ENCODE measurements at regions not wholly inside any gene's neighbourhood (a gene's known extent, or its start where the extent isn't known, plus 50 kb on each side); places are given as distances from the start of the nearest gene placed in this dataset.
A peak's percentile ranks its signal among the peaks of the same experiment; 100 is the strongest.
"Not testable (repeated sequence)": the region's sequence is repeated elsewhere in the genome, so short reads cannot be mapped to it uniquely, and the experiment has no call there.

GRCh38 chr13:50387051-50387581 is 371.9 kb downstream of the KCNRG start:
- Histone ChIP-seq H3K36me3 (ENCODE audit: control insufficient read depth in 2 of 2, insufficient read depth in 2 of 2, low read length in 2 of 2) (no peaks in the 10 kb centered on the region), H3K27me3 (ENCODE audit: control insufficient read depth in 1 of 2, insufficient read depth in 2 of 2, low read length in 2 of 2) (no peaks in the 10 kb centered on the region), H3K4me3 (ENCODE audit: low read length in 2 of 2) (no peak overlapping the region), H3K9me3 (ENCODE audit: control insufficient read depth in 2 of 2, low read length in 2 of 2) (no peaks in the 10 kb centered on the region), H3K27ac (ENCODE audit: low read length) (no peak overlapping the region), H3K9ac (ENCODE audit: low read length in 2 of 2) (no peak overlapping the region), H3K4me1 (ENCODE audit: control insufficient read depth, insufficient read depth, low read length) (no peaks in the 10 kb centered on the region)

GRCh38 chr13:50388481-50388880 is 373.2 kb downstream of the KCNRG start:
- Histone ChIP-seq H3K27ac (ENCODE audit: low read length) (no peak overlapping the region), H3K4me3 (ENCODE audit: low read length in 2 of 2) (no peak overlapping the region), H3K4me1 (ENCODE audit: control insufficient read depth, insufficient read depth, low read length) (no peaks in the 10 kb centered on the region), H3K9ac (ENCODE audit: low read length in 2 of 2) (no peak overlapping the region), H3K27me3 (ENCODE audit: control insufficient read depth in 1 of 2, insufficient read depth in 2 of 2, low read length in 2 of 2) (no peaks in the 10 kb centered on the region), H3K36me3 (ENCODE audit: control insufficient read depth in 2 of 2, insufficient read depth in 2 of 2, low read length in 2 of 2) (no peaks in the 10 kb centered on the region), H3K9me3 (ENCODE audit: control insufficient read depth in 2 of 2, low read length in 2 of 2) (no peaks in the 10 kb centered on the region)

- no peak overlapping the region for H3K4me3 ChIP-seq (ENCODE audit: low read length in 2 of 2)
- H3K9ac ChIP-seq (ENCODE audit: low read length in 2 of 2), result no peak overlapping the region
- no peak overlapping the region for H3K27ac ChIP-seq (ENCODE audit: low read length)
- no peaks in the 10 kb centered on the region for H3K36me3 ChIP-seq (ENCODE audit: control insufficient read depth in 2 of 2, insufficient read depth in 2 of 2, low read length in 2 of 2)
- H3K27me3 ChIP-seq (ENCODE audit: control insufficient read depth in 1 of 2, insufficient read depth in 2 of 2, low read length in 2 of 2), result no peaks in the 10 kb centered on the region
- H3K4me1 ChIP-seq (ENCODE audit: control insufficient read depth, insufficient read depth, low read length), result no peaks in the 10 kb centered on the region
- H3K9me3 ChIP-seq (ENCODE audit: control insufficient read depth in 2 of 2, low read length in 2 of 2), result no peaks in the 10 kb centered on the region
These were observed 374.5 kb downstream of the KCNRG start for GRCh38 chr13:50389726-50390125.

GRCh38 chr13:50390503-50391248 is 375.4 kb downstream of the KCNRG start:
- no peak overlapping the region for H3K9ac ChIP-seq (ENCODE audit: low read length in 2 of 2)
- no peaks in the 10 kb centered on the region for H3K4me1 ChIP-seq (ENCODE audit: control insufficient read depth, insufficient read depth, low read length)
- H3K4me3 ChIP-seq (ENCODE audit: low read length in 2 of 2), result no peak overlapping the region
- H3K9me3 ChIP-seq (ENCODE audit: control insufficient read depth in 2 of 2, low read length in 2 of 2), result no peaks in the 10 kb centered on the region
- no peaks in the 10 kb centered on the region for H3K27me3 ChIP-seq (ENCODE audit: control insufficient read depth in 1 of 2, insufficient read depth in 2 of 2, low read length in 2 of 2)
- no peaks in the 10 kb centered on the region for H3K36me3 ChIP-seq (ENCODE audit: control insufficient read depth in 2 of 2, insufficient read depth in 2 of 2, low read length in 2 of 2)
- H3K27ac ChIP-seq (ENCODE audit: low read length), result no peak overlapping the region

- no peak overlapping the region for H3K4me3 ChIP-seq (ENCODE audit: low read length in 2 of 2)
These were observed 377.7 kb downstream of the KCNRG start for GRCh38 chr13:50392977-50393376.

GRCh38 chr13:50393628-50394027 is 378.4 kb downstream of the KCNRG start:
- Histone ChIP-seq H3K4me3 (ENCODE audit: low read length in 2 of 2) (no peak overlapping the region), H3K9ac (ENCODE audit: low read length in 2 of 2) (no peak overlapping the region)

More at GRCh38 chr13:50392977-50393376, 377.7 kb downstream of the KCNRG start:
- no peaks in the 10 kb centered on the region for H3K4me1 ChIP-seq (ENCODE audit: control insufficient read depth, insufficient read depth, low read length)
- no peaks in the 10 kb centered on the region for H3K27me3 ChIP-seq (ENCODE audit: control insufficient read depth in 1 of 2, insufficient read depth in 2 of 2, low read length in 2 of 2)
- no peaks in the 10 kb centered on the region for H3K36me3 ChIP-seq (ENCODE audit: control insufficient read depth in 2 of 2, insufficient read depth in 2 of 2, low read length in 2 of 2)
- H3K9ac ChIP-seq (ENCODE audit: low read length in 2 of 2), result no peak overlapping the region
- H3K9me3 ChIP-seq (ENCODE audit: control insufficient read depth in 2 of 2, low read length in 2 of 2), result no peaks in the 10 kb centered on the region
- no peak overlapping the region for H3K27ac ChIP-seq (ENCODE audit: low read length)

GRCh38 chr13:50396001-50396400 is 380.8 kb downstream of the KCNRG start:
- H3K4me1 ChIP-seq (ENCODE audit: control insufficient read depth, insufficient read depth, low read length), result peaks cover 8% of the 10 kb centered on the region
- H3K9me3 ChIP-seq (ENCODE audit: control insufficient read depth in 2 of 2, low read length in 2 of 2), result no peaks in the 10 kb centered on the region
- H3K9ac ChIP-seq (ENCODE audit: low read length in 2 of 2), result no peak overlapping the region
- H3K27ac ChIP-seq (ENCODE audit: low read length), result no peak overlapping the region
- no peak overlapping the region for H3K4me3 ChIP-seq (ENCODE audit: low read length in 2 of 2)
- H3K27me3 ChIP-seq (ENCODE audit: control insufficient read depth in 1 of 2, insufficient read depth in 2 of 2, low read length in 2 of 2), result no peaks in the 10 kb centered on the region
- no peaks in the 10 kb centered on the region for H3K36me3 ChIP-seq (ENCODE audit: control insufficient read depth in 2 of 2, insufficient read depth in 2 of 2, low read length in 2 of 2)

More at GRCh38 chr13:50393628-50394027, 378.4 kb downstream of the KCNRG start:
- H3K27ac ChIP-seq (ENCODE audit: low read length), result no peak overlapping the region
- no peaks in the 10 kb centered on the region for H3K9me3 ChIP-seq (ENCODE audit: control insufficient read depth in 2 of 2, low read length in 2 of 2)
- H3K4me1 ChIP-seq (ENCODE audit: control insufficient read depth, insufficient read depth, low read length), result no peaks in the 10 kb centered on the region
- no peaks in the 10 kb centered on the region for H3K36me3 ChIP-seq (ENCODE audit: control insufficient read depth in 2 of 2, insufficient read depth in 2 of 2, low read length in 2 of 2)
- no peaks in the 10 kb centered on the region for H3K27me3 ChIP-seq (ENCODE audit: control insufficient read depth in 1 of 2, insufficient read depth in 2 of 2, low read length in 2 of 2)

GRCh38 chr13:50396618-50397017 is 381.4 kb downstream of the KCNRG start:
- H3K4me1 ChIP-seq (ENCODE audit: control insufficient read depth, insufficient read depth, low read length), result peaks cover 13% of the 10 kb centered on the region
- H3K27ac ChIP-seq (ENCODE audit: low read length); H3K9ac ChIP-seq (ENCODE audit: low read length in 2 of 2); H3K9me3 ChIP-seq (ENCODE audit: control insufficient read depth in 2 of 2, low read length in 2 of 2); H3K4me3 ChIP-seq (ENCODE audit: low read length in 2 of 2); H3K36me3 ChIP-seq (ENCODE audit: control insufficient read depth in 2 of 2, insufficient read depth in 2 of 2, low read length in 2 of 2); H3K27me3 ChIP-seq (ENCODE audit: control insufficient read depth in 1 of 2, insufficient read depth in 2 of 2, low read length in 2 of 2): not testable (repeated sequence)

GRCh38 chr13:50400035-50400726 is 384.9 kb downstream of the KCNRG start:
- no peaks in the 10 kb centered on the region for H3K36me3 ChIP-seq (ENCODE audit: control insufficient read depth in 2 of 2, insufficient read depth in 2 of 2, low read length in 2 of 2)
- H3K4me1 ChIP-seq (ENCODE audit: control insufficient read depth, insufficient read depth, low read length), result peaks cover 16% of the 10 kb centered on the region
- peak overlapping the region; percentile 37 for H3K27ac ChIP-seq (ENCODE audit: low read length)
- no peak overlapping the region for H3K9ac ChIP-seq (ENCODE audit: low read length in 2 of 2)
- peak overlapping the region in 1 of 2 donors; percentile 35 for H3K4me3 ChIP-seq (ENCODE audit: low read length in 2 of 2)
- H3K27me3 ChIP-seq (ENCODE audit: control insufficient read depth in 1 of 2, insufficient read depth in 2 of 2, low read length in 2 of 2), result no peaks in the 10 kb centered on the region
- no peaks in the 10 kb centered on the region for H3K9me3 ChIP-seq (ENCODE audit: control insufficient read depth in 2 of 2, low read length in 2 of 2)

GRCh38 chr13:50401049-50401505 is 385.8 kb downstream of the KCNRG start:
- H3K9ac ChIP-seq (ENCODE audit: low read length in 2 of 2), result no peak overlapping the region
- peak overlapping the region; percentile 37 for H3K27ac ChIP-seq (ENCODE audit: low read length)
- no peaks in the 10 kb centered on the region for H3K36me3 ChIP-seq (ENCODE audit: control insufficient read depth in 2 of 2, insufficient read depth in 2 of 2, low read length in 2 of 2)

More at GRCh38 chr13:50401049-50401505, 385.8 kb downstream of the KCNRG start:
- Histone ChIP-seq H3K27me3 (ENCODE audit: control insufficient read depth in 1 of 2, insufficient read depth in 2 of 2, low read length in 2 of 2) (no peaks in the 10 kb centered on the region), H3K4me3 (ENCODE audit: low read length in 2 of 2) (no peak overlapping the region), H3K9me3 (ENCODE audit: control insufficient read depth in 2 of 2, low read length in 2 of 2) (no peaks in the 10 kb centered on the region), H3K4me1 (ENCODE audit: control insufficient read depth, insufficient read depth, low read length) (peaks cover 16% of the 10 kb centered on the region)
